Epithelial cell of esophagus (primary cell): ENCODE measurements at regions not wholly inside any gene's neighbourhood (a gene's known extent, or its start where the extent isn't known, plus 50 kb on each side); places are given as distances from the start of the nearest gene placed in this dataset.

Experiments
- DNase-seq: peaks from one replicate; pipeline ENCODE4 v3.0.0; 2010; ENCODE audit warnings: low read depth
- H3K4me3 ChIP-seq: 2 replicates; pipeline ENCODE4 v1.5.1; 2011; ENCODE audit warnings: mild to moderate bottlenecking, low read length, control low read depth
- CTCF ChIP-seq: IDR thresholded peaks from 2 replicates; pipeline ENCODE4 v1.5.1; 2011; ENCODE audit warnings: low read depth, mild to moderate bottlenecking, low read length, control low read depth, inconsistent platforms; ENCODE audit not compliant: insufficient read depth; ENCODE audit errors: missing control alignments

GRCh38 chr2:71831193-71831577, 316.5 kb downstream of the CYP26B1 start:
- H3K4me3 ChIP-seq: no peak overlapping the region
- peak; percentile 24 for DNase-seq
- no peak for TF ChIP-seq CTCF

- TF ChIP-seq CTCF: no peak
- DNase-seq: no peak
- H3K4me3 ChIP-seq: no peak overlapping the region
Measured at GRCh38 chr2:71830497-71831192, 317.0 kb downstream of the CYP26B1 start.

GRCh38 chr2:71829008-71829407, 318.7 kb downstream of the CYP26B1 start:
- no peak overlapping the region for H3K4me3 ChIP-seq
- DNase-seq: no peak
- TF ChIP-seq CTCF: no peak

GRCh38 chr2:71827973-71828372, 319.7 kb downstream of the CYP26B1 start:
- H3K4me3 ChIP-seq: no peak overlapping the region
- DNase-seq: no peak
- no peak for TF ChIP-seq CTCF

- H3K4me3 ChIP-seq: no peak overlapping the region
- TF ChIP-seq CTCF: no peak
- no peak for DNase-seq
Measured at GRCh38 chr2:71827524-71827901, 320.1 kb downstream of the CYP26B1 start.

- no peak for TF ChIP-seq CTCF
- H3K4me3 ChIP-seq: no peak overlapping the region
- no peak for DNase-seq
Measured at GRCh38 chr2:71826826-71827523, 320.7 kb downstream of the CYP26B1 start.

GRCh38 chr2:71826299-71826698, 321.4 kb downstream of the CYP26B1 start:
- TF ChIP-seq CTCF: no peak
- DNase-seq: no peak
- no peak overlapping the region for H3K4me3 ChIP-seq
